WTC11 (cell line): ENCODE measurements at regions not wholly inside any gene's neighbourhood (a gene's known extent, or its start where the extent isn't known, plus 50 kb on each side); places are given as distances from the start of the nearest gene placed in this dataset.
A peak's percentile ranks its signal among the peaks of the same experiment; 100 is the strongest.

Experiments
- ATAC-seq: fragments of 200-7000 bp; cut with Tn5 transposase; 2 replicates; pipeline ENCODE4 v1.10.0; 2021; ENCODE audit warnings: mild to moderate bottlenecking, moderate library complexity
- CTCF ChIA-PET: fragments of 300-600 bp; sonication (Branson Sonifier 250); formaldehyde crosslinking; loops from one replicate; lab custom pipeline; 2021; ENCODE audit warnings: antibody characterized with exemption; lab: Charles Lee
- POLR2A ChIA-PET: fragments of 350-600 bp; sonication (Branson Sonifier 250); formaldehyde crosslinking; loops from one replicate; lab custom pipeline; 2021; ENCODE audit warnings: antibody characterized with exemption; lab: Charles Lee
- DNase-seq: peaks from one replicate; pipeline ENCODE4 v3.0.0; 2021; ENCODE audit warnings: low spot score
- H3K27ac Mint-ChIP-seq: 2 replicates; pipeline ENCODE4 v1.8.0; 2021; ENCODE audit warnings: mixed read lengths
- H3K27me3 Mint-ChIP-seq: 2 replicates; pipeline ENCODE4 v1.8.0; 2021; ENCODE audit warnings: low read depth, mild to moderate bottlenecking, moderate library complexity, mixed read lengths
- H3K36me3 Mint-ChIP-seq: 2 replicates; pipeline ENCODE4 v1.8.0; 2021; ENCODE audit warnings: mixed read lengths
- H3K4me1 Mint-ChIP-seq: 2 replicates; pipeline ENCODE4 v1.8.0; 2022; ENCODE audit warnings: mixed read lengths
- H3K4me3 Mint-ChIP-seq: 2 replicates; pipeline ENCODE4 v1.8.0; 2021; ENCODE audit warnings: mild to moderate bottlenecking, moderate library complexity, mixed read lengths
- H3K9me3 Mint-ChIP-seq: 2 replicates; pipeline ENCODE4 v1.8.0; 2021; ENCODE audit warnings: mixed read lengths
- AR ChIP-seq: fragments of 250-450 bp; sonication (Bioruptor Pico); IDR thresholded peaks from 2 replicates; pipeline ENCODE4 v1.9.0; 2021; ENCODE audit warnings: mild to moderate bottlenecking
- CREM ChIP-seq: sonication (generic); formaldehyde crosslinking; IDR thresholded peaks from 2 replicates; pipeline ENCODE4 v1.8.1; 2022; ENCODE audit warnings: mild to moderate bottlenecking, missing genetic modification reagents, moderate library complexity
- CTCF ChIP-seq: fragments of 200-600 bp; IDR thresholded peaks from 2 replicates; pipeline ENCODE4 v1.8.0; 2022; ENCODE audit warnings: antibody characterized with exemption
- E2F1 ChIP-seq: sonication (generic); formaldehyde crosslinking; IDR thresholded peaks from 2 replicates; pipeline ENCODE4 v1.8.0; 2022; ENCODE audit warnings: mild to moderate bottlenecking, missing genetic modification reagents
- EMX1 ChIP-seq: fragments of 250-450 bp; sonication (Bioruptor Pico); IDR thresholded peaks from 2 replicates; pipeline ENCODE4 v1.8.0; 2021; ENCODE audit warnings: mild to moderate bottlenecking
- FOXK1 ChIP-seq: sonication (generic); formaldehyde crosslinking; IDR thresholded peaks from 2 replicates; pipeline ENCODE4 v1.8.0; 2022; ENCODE audit warnings: mild to moderate bottlenecking, moderate library complexity, missing genetic modification reagents
- FOXP1 ChIP-seq: sonication (generic); formaldehyde crosslinking; IDR thresholded peaks from 2 replicates; pipeline ENCODE4 v1.8.0; 2022; ENCODE audit warnings: missing genetic modification reagents, mild to moderate bottlenecking, moderate library complexity, borderline replicate concordance
- HMGXB4 ChIP-seq: sonication (generic); formaldehyde crosslinking; IDR thresholded peaks from 2 replicates; pipeline ENCODE4 v1.8.1; 2023; ENCODE audit warnings: mild to moderate bottlenecking, moderate library complexity, missing genetic modification reagents
- KAT7 ChIP-seq: sonication (generic); formaldehyde crosslinking; IDR thresholded peaks from 2 replicates; pipeline ENCODE4 v1.8.1; 2023; ENCODE audit warnings: missing genetic modification reagents, mild to moderate bottlenecking, borderline replicate concordance
- NR3C1 ChIP-seq: sonication (generic); formaldehyde crosslinking; conservative IDR thresholded peaks from 2 replicates; pipeline ENCODE4 v1.8.1; 2023; ENCODE audit warnings: low read depth, mild to moderate bottlenecking, missing genetic modification reagents
- PREB ChIP-seq: sonication (generic); formaldehyde crosslinking; IDR thresholded peaks from 2 replicates; pipeline ENCODE4 v1.8.1; 2022; ENCODE audit warnings: mild to moderate bottlenecking, missing genetic modification reagents, moderate library complexity, borderline replicate concordance
- TEAD1 ChIP-seq: sonication (generic); formaldehyde crosslinking; IDR thresholded peaks from 2 replicates; pipeline ENCODE4 v1.8.0; 2022; ENCODE audit warnings: mild to moderate bottlenecking, missing genetic modification reagents
- USF1 ChIP-seq: sonication (generic); formaldehyde crosslinking; IDR thresholded peaks from 2 replicates; pipeline ENCODE4 v1.8.0; 2022; ENCODE audit warnings: mild to moderate bottlenecking, missing genetic modification reagents
- USF2 ChIP-seq: sonication (generic); formaldehyde crosslinking; IDR thresholded peaks from 2 replicates; pipeline ENCODE4 v1.8.1; 2023; ENCODE audit warnings: mild to moderate bottlenecking, missing genetic modification reagents, moderate library complexity
- ZBTB21 ChIP-seq: sonication (generic); formaldehyde crosslinking; IDR thresholded peaks from 2 replicates; pipeline ENCODE4 v1.8.1; 2023; ENCODE audit warnings: mild to moderate bottlenecking, missing genetic modification reagents, borderline replicate concordance
- ZNF121 ChIP-seq: sonication (generic); formaldehyde crosslinking; IDR thresholded peaks from 2 replicates; pipeline ENCODE4 v1.8.0; 2023; ENCODE audit warnings: missing genetic modification reagents
- ZNF532 ChIP-seq: fragments of 250-450 bp; sonication (Bioruptor Pico); IDR thresholded peaks from 2 replicates; pipeline ENCODE4 v1.9.0; 2021; ENCODE audit warnings: mild to moderate bottlenecking, borderline replicate concordance
- ZSCAN18 ChIP-seq: fragments of 250-450 bp; sonication (Bioruptor Pico); IDR thresholded peaks from 2 replicates; pipeline ENCODE4 v2.1.2; 2022; ENCODE audit warnings: mild to moderate bottlenecking, moderate library complexity

- no peak overlapping the region for H3K27ac Mint-ChIP-seq
- H3K27me3 Mint-ChIP-seq, result peaks cover 16% of the 10 kb centered on the region
- peaks cover 11% of the 10 kb centered on the region for H3K4me1 Mint-ChIP-seq
- H3K9me3 Mint-ChIP-seq, result peaks cover 6% of the 10 kb centered on the region; the same call in 1 of the 2 replicates
- no peak overlapping the region for H3K4me3 Mint-ChIP-seq
- CTCF ChIA-PET, result interaction anchor here (0.6 to 2.1 kb wide), 47 partner anchors 9 to 667 kb away, joined by 3 to 23 read pairs (median 3); partner anchors contain the start of gene IGSF21
- DNase-seq (no peak), ATAC-seq (no peak)
- H3K36me3 Mint-ChIP-seq, result no peaks in the 10 kb centered on the region
- no peak for TF ChIP-seq KAT7 (CRISPR knock-in tag)
- no peak for TF ChIP-seq E2F1
- TF ChIP-seq USF1 (CRISPR knock-in tag), result peak; percentile 71
- TF ChIP-seq USF2 (CRISPR knock-in tag), result peak; percentile 73
- TF ChIP-seq FOXP1 (CRISPR knock-in tag), result no peak
- TF ChIP-seq PREB (CRISPR knock-in tag), result no peak
- no peak for TF ChIP-seq CREM (CRISPR knock-in tag)
- TF ChIP-seq ZBTB21 (CRISPR knock-in tag), result no peak
- no peak for TF ChIP-seq ZNF121 (CRISPR knock-in tag)
- no peak for TF ChIP-seq EMX1
- POLR2A ChIA-PET, result no interaction called here
Observed at GRCh38 chr1:17908945-17909344, 153.8 kb downstream of the ACTL8 start.

GRCh38 chr1:17909634-17910033 lies 154.5 kb downstream of the ACTL8 start:
- ATAC-seq (peak; percentile 90), DNase-seq (peak; percentile 74)
- peaks cover 11% of the 10 kb centered on the region for H3K4me1 Mint-ChIP-seq
- H3K27ac Mint-ChIP-seq, result no peak overlapping the region
- H3K27me3 Mint-ChIP-seq, result peaks cover 12% of the 10 kb centered on the region
- H3K9me3 Mint-ChIP-seq, result peaks cover 6% of the 10 kb centered on the region; the same call in 1 of the 2 replicates
- ChIA-PET CTCF (interaction anchor here (0.6 to 2.1 kb wide), 47 partner anchors 9 to 666 kb away, joined by 3 to 23 read pairs (median 3); partner anchors contain the start of gene IGSF21), POLR2A (no interaction called here)
- H3K36me3 Mint-ChIP-seq, result no peaks in the 10 kb centered on the region
- H3K4me3 Mint-ChIP-seq, result no peak overlapping the region
- TF ChIP-seq NR3C1 (no peak), TEAD1 (CRISPR knock-in tag) (no peak), HMGXB4 (CRISPR knock-in tag) (no peak), ZSCAN18 (CRISPR knock-in tag) (no peak), FOXK1 (no peak), AR (CRISPR knock-in tag) (no peak), CTCF (no peak), ZNF532 (no peak)
